Colonic mucosa (tissue), 4 donors: ENCODE measurements at regions not wholly inside any gene's neighbourhood (a gene's known extent, or its start where the extent isn't known, plus 50 kb on each side); places are given as distances from the start of the nearest gene placed in this dataset.

Source experiments
- DNase-seq: peaks from one replicate; pipeline ENCODE4 v3.0.0-alpha.2; 2020
- H3K27ac ChIP-seq: fragments of 200-600 bp; one replicate; pipeline ENCODE4 v1.8.0; 2021
- H3K27me3 ChIP-seq: fragments of 200-600 bp; one replicate; pipeline ENCODE4 v1.8.0; 2021
- H3K36me3 ChIP-seq: fragments of 200-600 bp; one replicate; pipeline ENCODE4 v1.8.0; 2021
- H3K4me1 ChIP-seq: fragments of 200-600 bp; one replicate; pipeline ENCODE4 v1.8.0; 2021; ENCODE audit warnings: mild to moderate bottlenecking
- H3K4me3 ChIP-seq: fragments of 200-600 bp; one replicate; pipeline ENCODE4 v1.8.0; 2021
- H3K9ac ChIP-seq, 2 donors: one replicate each; pipeline ENCODE4 v1.7.0; 2013; ENCODE audit warnings: control low read depth in 2 of 2, low read depth in 2 of 2, low read length in 2 of 2
- H3K9me3 ChIP-seq: fragments of 200-600 bp; one replicate; pipeline ENCODE4 v1.8.0; 2021
- CTCF ChIP-seq: fragments of 200-600 bp; IDR thresholded peaks from one replicate; pipeline ENCODE4 v1.8.0; 2022; ENCODE audit warnings: antibody characterized with exemption, mild to moderate bottlenecking
- intact Hi-C: fragments of 100-400 bp; cut with DNase I; formaldehyde crosslinking; loops from one replicate; pipeline ENCODE4 v1.14.1; 2022
- donor health status: healthy.
- donor health status: DM: no; HTN: no; CAD: no.
- donor health status: DM: no; HTN: no; CAD: no.

- no peak for TF ChIP-seq CTCF
- no peak for DNase-seq
- intact Hi-C loops = no loop called here
These were observed 476.1 kb upstream of the MGMT start for GRCh38 chr10:128990986-128991385.

GRCh38 chr10:128992770-128993169 is 474.3 kb upstream of the MGMT start:
- no peaks in the 10 kb centered on the region for H3K27me3 ChIP-seq
- intact Hi-C loops = no loop called here
- H3K9ac ChIP-seq = no peak overlapping the region
- no peak overlapping the region for H3K27ac ChIP-seq
- H3K36me3 ChIP-seq = no peaks in the 10 kb centered on the region
- H3K4me3 ChIP-seq = no peak overlapping the region
- no peak for DNase-seq
- no peaks in the 10 kb centered on the region for H3K9me3 ChIP-seq
- H3K4me1 ChIP-seq = no peaks in the 10 kb centered on the region
- TF ChIP-seq CTCF = no peak

More at GRCh38 chr10:128990986-128991385, 476.1 kb upstream of the MGMT start:
- Histone ChIP-seq H3K27ac (no peak overlapping the region), H3K9ac (no peak overlapping the region), H3K4me3 (no peak overlapping the region), H3K36me3 (no peaks in the 10 kb centered on the region), H3K4me1 (no peaks in the 10 kb centered on the region), H3K27me3 (no peaks in the 10 kb centered on the region), H3K9me3 (no peaks in the 10 kb centered on the region)

- no peak for TF ChIP-seq CTCF
- Histone ChIP-seq H3K9ac (no peak overlapping the region), H3K4me3 (no peak overlapping the region)
These were observed 473.6 kb upstream of the MGMT start for GRCh38 chr10:128993443-128993842.

GRCh38 chr10:128993911-128994538 is 473.0 kb upstream of the MGMT start:
- no peak for DNase-seq
- H3K36me3 ChIP-seq = no peaks in the 10 kb centered on the region
- TF ChIP-seq CTCF = no peak
- H3K4me3 ChIP-seq = no peak overlapping the region
- H3K9ac ChIP-seq = no peak overlapping the region
- no peaks in the 10 kb centered on the region for H3K9me3 ChIP-seq
- intact Hi-C loops = no loop called here
- no peak overlapping the region for H3K27ac ChIP-seq
- H3K27me3 ChIP-seq = no peaks in the 10 kb centered on the region
- H3K4me1 ChIP-seq = no peaks in the 10 kb centered on the region

More at GRCh38 chr10:128993443-128993842, 473.6 kb upstream of the MGMT start:
- no peak overlapping the region for H3K27ac ChIP-seq
- no peaks in the 10 kb centered on the region for H3K9me3 ChIP-seq
- intact Hi-C loops = no loop called here
- no peaks in the 10 kb centered on the region for H3K36me3 ChIP-seq
- DNase-seq = no peak
- no peaks in the 10 kb centered on the region for H3K27me3 ChIP-seq
- no peaks in the 10 kb centered on the region for H3K4me1 ChIP-seq

GRCh38 chr10:128994598-128995143 is 472.4 kb upstream of the MGMT start:
- Histone ChIP-seq H3K9ac (no peak overlapping the region), H3K36me3 (no peaks in the 10 kb centered on the region), H3K27me3 (no peaks in the 10 kb centered on the region), H3K4me1 (no peaks in the 10 kb centered on the region), H3K9me3 (no peaks in the 10 kb centered on the region), H3K4me3 (no peak overlapping the region), H3K27ac (no peak overlapping the region)
- no peak for DNase-seq
- TF ChIP-seq CTCF = no peak
- intact Hi-C loops = no loop called here
